Frontal cortex (tissue), 3 donors: ENCODE measurements at regions not wholly inside any gene's neighbourhood (a gene's known extent, or its start where the extent isn't known, plus 50 kb on each side); places are given as distances from the start of the nearest gene placed in this dataset.
A peak's percentile ranks its signal among the peaks of the same experiment; 100 is the strongest.
"Not testable (repeated sequence)": the region's sequence is repeated elsewhere in the genome, so short reads cannot be mapped to it uniquely, and the experiment has no call there.

Source experiments
- DNase-seq, 2 donors: peaks; one replicate each; pipeline ENCODE4 v3.0.0; 2012; ENCODE audit warnings: low spot score in 2 of 2
- FAIRE-seq: peaks from 2 replicates; lab custom pipeline; 2012; peaks lifted over from hg19 to GRCh38; lab: Jason Lieb, UNC
- donor health status: control.
- donor health status: control.
- donor health status: control.

DNA sequence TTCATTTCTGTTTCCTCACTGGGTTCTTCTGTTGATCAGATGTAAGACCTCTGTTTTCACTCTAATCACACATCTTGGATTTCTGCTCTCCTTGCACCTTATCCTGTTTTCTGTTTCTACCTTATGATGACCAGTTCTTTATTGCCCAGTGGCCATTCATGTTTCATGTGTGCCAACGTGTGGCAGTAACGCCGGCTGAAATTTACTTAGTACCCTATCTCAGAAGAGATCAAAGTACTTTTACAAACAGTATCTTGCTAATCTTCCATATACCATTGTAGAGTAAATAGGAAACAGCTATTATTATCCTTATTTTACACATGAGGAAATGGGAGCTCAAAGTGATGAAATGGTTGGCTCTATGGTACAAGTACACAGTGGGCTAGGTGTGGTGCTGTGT is 74.0 kb downstream of the GATA3 start:
- no peak for DNase-seq
- no peak for FAIRE-seq

DNA sequence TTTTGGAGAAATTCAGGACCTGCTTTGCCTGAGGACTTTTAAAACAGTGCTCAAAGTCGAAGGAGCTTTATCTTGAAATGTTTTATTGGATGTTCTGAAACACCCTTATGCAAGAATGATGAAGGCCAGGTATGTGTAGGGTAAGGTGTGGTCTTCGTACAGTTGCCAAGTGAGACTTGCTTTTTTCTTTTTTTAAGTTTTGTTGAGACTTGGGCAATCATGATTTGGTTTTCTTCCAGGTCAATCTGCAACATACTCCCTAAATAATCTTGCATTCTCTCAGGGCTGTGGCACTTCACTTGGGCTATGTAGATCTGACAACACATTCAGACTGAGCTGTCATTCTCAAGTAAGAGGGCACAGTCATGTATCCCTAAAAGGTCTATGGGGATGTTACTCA is 75.0 kb downstream of the GATA3 start:
- no peak for DNase-seq
- no peak for FAIRE-seq

DNA sequence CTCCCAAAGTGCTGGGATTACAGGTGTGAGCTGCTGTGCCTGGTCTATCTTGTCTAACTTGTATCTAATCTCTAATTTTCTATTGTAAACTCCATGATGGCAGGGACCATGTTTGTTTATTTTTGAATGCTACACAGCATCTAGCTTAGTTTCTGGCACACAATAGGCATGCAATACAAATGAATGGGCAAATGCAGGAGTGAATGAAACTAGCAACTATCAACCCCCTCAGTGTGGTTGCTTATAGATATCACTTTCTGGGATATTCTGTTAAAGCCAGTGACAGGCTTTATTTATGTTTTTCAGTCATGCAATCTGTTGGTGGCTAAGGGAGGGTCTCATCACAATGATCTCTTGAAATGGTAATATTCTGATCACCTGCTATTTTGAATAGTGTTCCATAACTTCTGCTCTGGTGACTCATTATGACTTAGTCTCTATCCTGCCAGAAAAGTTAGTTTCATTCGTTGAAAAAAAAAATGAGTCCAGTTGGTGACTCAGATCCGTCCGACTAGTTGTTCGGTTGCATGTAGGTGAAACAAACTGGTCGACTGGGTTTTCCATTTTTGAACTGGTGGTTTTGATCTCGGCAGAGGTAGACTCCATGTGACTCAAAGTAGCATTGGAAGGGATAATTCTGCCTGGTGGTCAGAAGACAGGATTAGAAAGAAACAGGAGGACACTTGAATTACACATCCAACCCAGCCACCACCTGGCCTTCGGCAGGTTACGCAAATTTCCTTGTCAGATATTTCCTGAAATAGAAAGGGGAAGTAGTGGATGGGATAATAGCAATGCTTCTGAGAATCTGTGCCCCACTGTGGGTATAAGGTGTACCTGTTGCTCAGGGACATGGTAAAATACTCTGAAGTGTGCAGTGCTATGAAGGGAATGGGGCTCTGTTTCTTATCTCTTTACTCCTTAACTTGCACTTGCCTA is 76.8 kb downstream of the GATA3 start:
- FAIRE-seq (no peak), DNase-seq (no peak)

DNA sequence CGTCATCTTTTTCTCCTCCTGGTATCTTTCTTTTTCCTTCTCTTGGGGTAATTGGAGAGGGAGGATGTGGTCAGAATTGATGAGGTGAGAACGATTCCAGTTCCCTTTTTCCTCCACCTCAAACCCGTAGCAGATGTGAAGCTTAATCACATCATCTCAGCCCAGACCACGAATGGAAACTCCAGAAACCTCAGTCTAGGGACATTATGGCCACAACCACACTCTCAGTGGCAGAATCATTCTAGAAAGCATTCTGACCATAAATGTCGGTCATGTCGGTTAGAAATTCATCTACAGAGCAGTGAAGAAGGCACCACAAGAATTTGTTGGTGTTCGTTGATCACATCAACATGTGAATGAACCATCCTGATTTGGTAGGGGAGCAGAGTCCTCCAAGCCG is 78.7 kb downstream of the GATA3 start:
- FAIRE-seq: no peak
- no peak for DNase-seq

DNA sequence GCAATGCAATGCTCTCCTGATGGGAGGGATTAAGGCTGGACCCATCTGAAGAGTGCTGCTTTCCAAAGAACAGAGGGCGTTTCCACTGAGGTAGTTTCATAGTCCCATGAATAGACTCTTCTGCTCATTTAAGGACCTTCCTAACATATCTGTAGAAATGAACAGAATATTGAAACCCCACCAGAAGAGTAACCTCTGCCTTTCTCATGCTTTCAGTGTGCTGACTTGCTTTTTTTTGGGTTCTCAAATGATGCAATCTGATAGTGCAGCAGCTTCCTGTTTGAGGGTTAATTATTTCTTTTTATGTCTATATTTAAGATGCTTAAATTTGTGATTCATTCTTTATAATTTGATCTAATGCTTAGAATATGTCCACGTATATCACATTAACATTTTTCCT is 82.2 kb downstream of the GATA3 start:
- FAIRE-seq: no peak

DNA sequence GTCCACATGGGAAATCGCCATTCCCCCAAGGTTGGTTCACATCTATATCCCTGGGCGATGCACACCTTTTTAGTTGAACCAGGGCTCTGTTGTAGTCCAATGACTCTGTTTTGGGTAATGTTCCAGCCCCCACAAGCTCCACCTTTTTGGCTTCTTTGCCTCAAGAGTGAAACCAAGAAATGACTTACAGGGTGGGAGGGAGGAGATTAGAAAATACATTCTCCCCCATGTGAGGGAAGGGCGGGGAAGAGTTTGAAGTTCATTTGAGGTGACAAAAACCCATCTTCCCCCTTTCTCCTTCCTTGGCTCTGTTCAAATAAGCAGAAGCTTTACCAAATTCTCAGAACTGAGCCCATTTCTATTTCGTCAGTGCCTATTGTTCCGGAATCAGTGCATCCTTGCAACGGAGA is 82.8 kb downstream of the GATA3 start:
- no peak for FAIRE-seq
- DNase-seq: no peak

More for the DNA sequence above, 82.2 kb downstream of the GATA3 start:
- DNase-seq: no peak

DNA sequence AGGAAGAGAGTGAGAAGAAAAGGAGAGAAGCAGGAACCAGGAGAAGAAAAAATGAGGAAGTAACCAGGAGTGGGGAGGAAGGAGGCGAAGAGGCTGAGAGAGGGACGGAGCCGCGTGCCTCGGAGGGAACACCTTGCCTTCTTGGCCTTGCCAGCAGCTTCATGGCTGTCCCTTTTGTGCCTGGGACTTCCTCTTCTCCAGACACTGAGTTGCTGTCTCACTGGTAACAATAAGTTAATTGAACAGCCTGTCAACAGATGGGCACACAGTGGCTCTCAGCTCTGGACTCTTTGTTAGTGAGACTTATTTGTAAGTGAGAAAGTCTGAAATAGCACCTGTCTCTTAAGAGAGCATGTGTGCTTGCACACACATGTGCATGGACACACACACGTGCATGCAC is 83.2 kb downstream of the GATA3 start:
- no peak for DNase-seq
- FAIRE-seq: no peak

GRCh38 chr10:8138471-8138870 is 84.0 kb downstream of the GATA3 start:
- FAIRE-seq (no peak), DNase-seq (peak in 1 of 2 donors; percentile 20)

- FAIRE-seq (no peak), DNase-seq (no peak)
Measured at GRCh38 chr10:8144496-8144895, 90.0 kb downstream of the GATA3 start.

GRCh38 chr10:8146650-8147049 is 92.2 kb downstream of the GATA3 start:
- no peak for DNase-seq
- FAIRE-seq: no peak

- FAIRE-seq (no peak), DNase-seq (no peak)
Measured at GRCh38 chr10:8149991-8150390, 95.5 kb downstream of the GATA3 start.

GRCh38 chr10:8150401-8150905 is 96.0 kb downstream of the GATA3 start:
- FAIRE-seq (no peak), DNase-seq (no peak)

GRCh38 chr10:8151086-8151485 is 96.6 kb downstream of the GATA3 start:
- no peak for DNase-seq
- no peak for FAIRE-seq

- DNase-seq (no peak), FAIRE-seq (no peak)
Measured at GRCh38 chr10:8156918-8157317, 102.4 kb downstream of the GATA3 start.

GRCh38 chr10:8158193-8159071 is 103.9 kb downstream of the GATA3 start:
- DNase-seq (no peak), FAIRE-seq (no peak)

DNA sequence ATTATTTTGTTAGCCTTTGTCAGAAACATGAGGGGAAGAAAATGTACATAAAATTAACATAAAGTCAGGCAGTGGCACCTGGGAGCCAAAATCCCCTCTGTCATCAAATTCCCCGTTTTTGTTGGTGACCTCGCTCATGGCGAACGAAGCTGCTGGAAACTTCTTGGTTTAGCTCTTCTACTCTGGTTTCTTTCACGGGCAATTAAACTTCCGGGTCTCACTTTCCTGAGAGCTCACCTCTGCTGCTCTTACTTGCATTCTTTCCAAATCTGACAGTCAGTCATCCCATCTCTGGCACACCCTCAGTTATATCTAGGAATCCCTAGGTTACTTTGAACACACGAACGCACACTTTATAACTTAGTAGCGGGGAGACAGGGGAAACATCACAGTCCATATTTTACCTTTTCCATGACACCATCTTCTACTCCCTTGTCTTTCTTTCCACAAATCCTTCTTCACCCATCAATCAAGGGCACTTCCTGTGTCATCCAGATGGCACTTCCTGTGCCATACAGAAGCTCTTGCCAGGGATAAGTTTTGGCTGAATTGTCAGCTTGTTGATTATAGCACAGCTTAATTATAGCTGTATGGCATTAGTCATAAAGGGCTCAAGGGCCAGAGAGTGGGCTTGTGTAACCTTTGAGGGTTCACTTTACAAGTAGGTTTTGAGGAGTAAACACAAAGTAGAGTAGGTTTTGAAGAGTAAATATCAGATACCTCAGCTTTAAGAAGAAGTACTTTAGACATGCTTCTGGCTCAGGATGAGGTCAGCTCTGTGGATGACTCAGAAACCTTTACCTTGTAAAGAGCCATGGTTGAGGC is 105.1 kb downstream of the GATA3 start:
- DNase-seq (no peak), FAIRE-seq (no peak)

DNA sequence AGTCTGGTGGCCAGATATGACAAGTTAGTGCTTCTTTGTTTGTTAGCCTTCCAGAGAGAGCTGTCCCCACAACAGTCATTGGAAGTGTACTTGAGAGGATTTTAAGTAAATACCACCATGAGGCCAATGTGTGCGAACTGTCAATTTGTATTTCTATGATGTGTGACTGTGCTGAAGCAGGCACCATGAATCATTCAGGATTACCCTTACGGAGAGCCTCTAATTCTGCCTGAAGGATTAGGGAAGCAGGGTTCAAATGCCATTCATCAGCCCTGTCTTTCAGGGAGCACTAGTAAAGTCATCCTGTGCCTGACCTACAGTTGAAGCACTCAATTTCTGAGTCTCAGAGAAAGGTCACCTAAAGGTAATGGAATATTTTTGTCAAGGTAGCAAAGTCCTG is 109.3 kb downstream of the GATA3 start:
- no peak for DNase-seq
- no peak for FAIRE-seq

- FAIRE-seq, DNase-seq: not testable (repeated sequence)
Measured at GRCh38 chr10:8164640-8165039, 110.2 kb downstream of the GATA3 start.

DNA sequence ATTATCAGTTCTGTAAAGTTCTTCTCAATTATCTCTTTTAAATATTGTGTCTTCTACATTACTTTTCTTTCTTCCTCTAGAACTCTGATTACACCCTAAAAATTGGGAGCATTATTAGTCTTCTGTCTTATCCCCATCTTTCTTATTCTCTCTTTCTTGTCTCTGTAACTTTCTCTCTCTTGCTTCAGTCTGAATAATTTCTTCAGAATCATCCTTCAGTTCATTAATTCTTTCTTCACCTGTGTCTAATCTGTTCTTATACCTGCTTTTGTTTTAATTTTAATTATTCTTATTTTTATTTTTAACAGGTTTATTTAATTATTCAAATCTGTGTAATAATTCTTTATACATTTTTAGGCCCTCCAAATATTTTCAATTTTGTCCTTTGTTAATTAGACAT is 114.3 kb downstream of the GATA3 start:
- FAIRE-seq (peak; percentile 31), DNase-seq (no peak)

GRCh38 chr10:8171008-8171407 is 116.5 kb downstream of the GATA3 start:
- FAIRE-seq: no peak
- no peak for DNase-seq
